ENCODE measurements at regions not wholly inside any gene's neighbourhood (a gene's known extent, or its start where the extent isn't known, plus 50 kb on each side); places are given as distances from the start of the nearest gene placed in this dataset.

GRCh38 chr1:82962658-82963057, 1036.3 kb downstream of the TTLL7 start:
- Histone ChIP-seq H3K9me3 (ENCODE audit: insufficient read depth, low read depth, low read length) (no peaks in the 10 kb centered on the region), H3K4ac (ENCODE audit: low read depth, low read length) (no peak overlapping the region), H3K4me3 (ENCODE audit: low read depth, low read length) (no peak overlapping the region), H3K4me1 (ENCODE audit: control insufficient read depth in 1 of 2, insufficient read depth in 2 of 2, low read length in 2 of 2) (no peaks in the 10 kb centered on the region), H2BK5ac (ENCODE audit: low read depth, low read length, poor library complexity) (no peak overlapping the region), H4K91ac (ENCODE audit: low read depth, low read length) (no peak overlapping the region), H2AFZ (ENCODE audit: insufficient read depth, low read length, poor library complexity) (no peak overlapping the region), H3K9ac (ENCODE audit: low read length) (no peak overlapping the region), H3K79me1 (ENCODE audit: low read length) (peaks cover 1% of the 10 kb centered on the region), H3K14ac (ENCODE audit: low read length) (no peak overlapping the region), H2AK5ac (ENCODE audit: low read length) (no peak overlapping the region), H4K8ac (ENCODE audit: low read depth, low read length) (no peak overlapping the region), H3K79me2 (ENCODE audit: control insufficient read depth, insufficient read depth, low read length, poor library complexity) (no peaks in the 10 kb centered on the region), H4K12ac (ENCODE audit: low read depth, low read length) (no peak overlapping the region), H2BK12ac (ENCODE audit: low read length) (no peak overlapping the region), H3K18ac (ENCODE audit: low read length) (no peak overlapping the region), H2BK120ac (ENCODE audit: insufficient read depth, low read length, poor library complexity) (no peak overlapping the region), H3K27me3 (ENCODE audit: insufficient read depth, low read length) (no peaks in the 10 kb centered on the region), H3K4me2 (ENCODE audit: low read length) (no peak overlapping the region), H3K23ac (ENCODE audit: low read length) (no peak overlapping the region), H3K36me3 (ENCODE audit: control insufficient read depth in 1 of 2, insufficient read depth in 2 of 2, low read length in 2 of 2) (no peaks in the 10 kb centered on the region), H3K27ac (ENCODE audit: low read depth, low read length) (no peak overlapping the region)
- no peak for DNase-seq
- WGBS (ENCODE audit: extremely low coverage, insufficient coverage, insufficient read length), result no CpG with 5 or more reads among the region's 2 CpGs

GRCh38 chr1:82950606-82951200, 1048.2 kb downstream of the TTLL7 start:
- H3K36me3 ChIP-seq (ENCODE audit: control insufficient read depth in 1 of 2, insufficient read depth in 2 of 2, low read length in 2 of 2), result no peaks in the 10 kb centered on the region
- H3K4me3 ChIP-seq (ENCODE audit: low read depth, low read length), result no peak overlapping the region
- no peak overlapping the region for H2AFZ ChIP-seq (ENCODE audit: insufficient read depth, low read length, poor library complexity)
- H3K79me1 ChIP-seq (ENCODE audit: low read length), result no peaks in the 10 kb centered on the region
- H2BK5ac ChIP-seq (ENCODE audit: low read depth, low read length, poor library complexity), result no peak overlapping the region
- no peak overlapping the region for H3K14ac ChIP-seq (ENCODE audit: low read length)
- no peak overlapping the region for H4K12ac ChIP-seq (ENCODE audit: low read depth, low read length)
- H3K23ac ChIP-seq (ENCODE audit: low read length), result no peak overlapping the region
- H2AK5ac ChIP-seq (ENCODE audit: low read length), result no peak overlapping the region
- no peak overlapping the region for H4K91ac ChIP-seq (ENCODE audit: low read depth, low read length)
- H3K4ac ChIP-seq (ENCODE audit: low read depth, low read length), result no peak overlapping the region
- H3K9ac ChIP-seq (ENCODE audit: low read length), result no peak overlapping the region
- no peak overlapping the region for H3K4me2 ChIP-seq (ENCODE audit: low read length)
- H3K18ac ChIP-seq (ENCODE audit: low read length), result no peak overlapping the region
- no peak for DNase-seq
- no peaks in the 10 kb centered on the region for H3K4me1 ChIP-seq (ENCODE audit: control insufficient read depth in 1 of 2, insufficient read depth in 2 of 2, low read length in 2 of 2)
- no peak overlapping the region for H2BK120ac ChIP-seq (ENCODE audit: insufficient read depth, low read length, poor library complexity)
- H3K79me2 ChIP-seq (ENCODE audit: control insufficient read depth, insufficient read depth, low read length, poor library complexity), result no peaks in the 10 kb centered on the region
- no peak overlapping the region for H2BK12ac ChIP-seq (ENCODE audit: low read length)
- WGBS (ENCODE audit: extremely low coverage, insufficient coverage, insufficient read length), result no CpG with 5 or more reads among the region's 6 CpGs
- no peaks in the 10 kb centered on the region for H3K27me3 ChIP-seq (ENCODE audit: insufficient read depth, low read length)
- no peak overlapping the region for H4K8ac ChIP-seq (ENCODE audit: low read depth, low read length)
- H3K9me3 ChIP-seq (ENCODE audit: insufficient read depth, low read depth, low read length), result no peaks in the 10 kb centered on the region
- no peak overlapping the region for H3K27ac ChIP-seq (ENCODE audit: low read depth, low read length)

- Histone ChIP-seq H4K8ac (ENCODE audit: low read depth, low read length) (no peak overlapping the region), H2BK12ac (ENCODE audit: low read length) (no peak overlapping the region), H2BK5ac (ENCODE audit: low read depth, low read length, poor library complexity) (no peak overlapping the region), H2BK120ac (ENCODE audit: insufficient read depth, low read length, poor library complexity) (no peak overlapping the region), H3K36me3 (ENCODE audit: control insufficient read depth in 1 of 2, insufficient read depth in 2 of 2, low read length in 2 of 2) (no peaks in the 10 kb centered on the region), H2AFZ (ENCODE audit: insufficient read depth, low read length, poor library complexity) (no peak overlapping the region), H3K4ac (ENCODE audit: low read depth, low read length) (no peak overlapping the region), H4K12ac (ENCODE audit: low read depth, low read length) (no peak overlapping the region), H3K27ac (ENCODE audit: low read depth, low read length) (no peak overlapping the region), H4K91ac (ENCODE audit: low read depth, low read length) (no peak overlapping the region), H3K23ac (ENCODE audit: low read length) (no peak overlapping the region), H2AK5ac (ENCODE audit: low read length) (no peak overlapping the region), H3K4me2 (ENCODE audit: low read length) (no peak overlapping the region), H3K4me1 (ENCODE audit: control insufficient read depth in 1 of 2, insufficient read depth in 2 of 2, low read length in 2 of 2) (no peaks in the 10 kb centered on the region), H3K79me1 (ENCODE audit: low read length) (no peaks in the 10 kb centered on the region), H3K9ac (ENCODE audit: low read length) (no peak overlapping the region), H3K18ac (ENCODE audit: low read length) (no peak overlapping the region), H3K9me3 (ENCODE audit: insufficient read depth, low read depth, low read length) (no peaks in the 10 kb centered on the region), H3K14ac (ENCODE audit: low read length) (no peak overlapping the region), H3K79me2 (ENCODE audit: control insufficient read depth, insufficient read depth, low read length, poor library complexity) (no peaks in the 10 kb centered on the region), H3K4me3 (ENCODE audit: low read depth, low read length) (no peak overlapping the region), H3K27me3 (ENCODE audit: insufficient read depth, low read length) (no peaks in the 10 kb centered on the region)
- no CpG with 5 or more reads among the region's 1 CpG for WGBS (ENCODE audit: extremely low coverage, insufficient coverage, insufficient read length)
- no peak for DNase-seq
These were observed 1050.5 kb downstream of the TTLL7 start for GRCh38 chr1:82948386-82948785.

- no peaks in the 10 kb centered on the region for H3K4me1 ChIP-seq (ENCODE audit: control insufficient read depth in 1 of 2, insufficient read depth in 2 of 2, low read length in 2 of 2)
- H3K4me2 ChIP-seq (ENCODE audit: low read length), result no peak overlapping the region
- H4K8ac ChIP-seq (ENCODE audit: low read depth, low read length), result no peak overlapping the region
- H4K91ac ChIP-seq (ENCODE audit: low read depth, low read length), result no peak overlapping the region
- no peaks in the 10 kb centered on the region for H3K79me1 ChIP-seq (ENCODE audit: low read length)
- H2BK12ac ChIP-seq (ENCODE audit: low read length), result no peak overlapping the region
- no peaks in the 10 kb centered on the region for H3K79me2 ChIP-seq (ENCODE audit: control insufficient read depth, insufficient read depth, low read length, poor library complexity)
- no peak overlapping the region for H2BK5ac ChIP-seq (ENCODE audit: low read depth, low read length, poor library complexity)
- no CpG with 5 or more reads among the region's 2 CpGs for WGBS (ENCODE audit: extremely low coverage, insufficient coverage, insufficient read length)
- H2AK5ac ChIP-seq (ENCODE audit: low read length), result no peak overlapping the region
- H3K4me3 ChIP-seq (ENCODE audit: low read depth, low read length), result no peak overlapping the region
- DNase-seq, result no peak
- H3K27ac ChIP-seq (ENCODE audit: low read depth, low read length), result no peak overlapping the region
- no peak overlapping the region for H4K12ac ChIP-seq (ENCODE audit: low read depth, low read length)
- no peak overlapping the region for H2AFZ ChIP-seq (ENCODE audit: insufficient read depth, low read length, poor library complexity)
- H3K14ac ChIP-seq (ENCODE audit: low read length), result no peak overlapping the region
- no peak overlapping the region for H3K4ac ChIP-seq (ENCODE audit: low read depth, low read length)
- no peaks in the 10 kb centered on the region for H3K27me3 ChIP-seq (ENCODE audit: insufficient read depth, low read length)
- no peaks in the 10 kb centered on the region for H3K9me3 ChIP-seq (ENCODE audit: insufficient read depth, low read depth, low read length)
- no peaks in the 10 kb centered on the region for H3K36me3 ChIP-seq (ENCODE audit: control insufficient read depth in 1 of 2, insufficient read depth in 2 of 2, low read length in 2 of 2)
- H3K23ac ChIP-seq (ENCODE audit: low read length), result no peak overlapping the region
- H3K18ac ChIP-seq (ENCODE audit: low read length), result no peak overlapping the region
- H2BK120ac ChIP-seq (ENCODE audit: insufficient read depth, low read length, poor library complexity), result no peak overlapping the region
- H3K9ac ChIP-seq (ENCODE audit: low read length), result no peak overlapping the region
These were observed 1051.7 kb downstream of the TTLL7 start for GRCh38 chr1:82947278-82947677.
